Esophagus muscularis mucosa (tissue), 3 donors: ENCODE measurements at regions not wholly inside any gene's neighbourhood (a gene's known extent, or its start where the extent isn't known, plus 50 kb on each side); places are given as distances from the start of the nearest gene placed in this dataset.

ENCODE experiments used
- CTCF ChIP-seq, 3 experiments: fragments of 200-600 bp in 2 of 3; fragments of 450-650 bp in 1 of 3; sonication (generic) in 2 of 3; IDR thresholded peaks; one replicate each; pipeline ENCODE4 v1.5.1; 2017 to 2019; ENCODE audit warnings: antibody characterized with exemption in 3 of 3, mild to moderate bottlenecking in 2 of 3, moderate library complexity in 1 of 3
- POLR2A ChIP-seq: fragments of 450-650 bp; IDR thresholded peaks from one replicate; pipeline ENCODE4 v1.6.1; 2017; ENCODE audit warnings: antibody characterized with exemption, moderate library complexity, mild to moderate bottlenecking, low read depth
- POLR2AphosphoS5 ChIP-seq, 2 donors: sonication (generic); formaldehyde crosslinking; IDR thresholded peaks; one replicate each; pipeline ENCODE4 v1.6.1; 2017; ENCODE audit warnings: antibody characterized with exemption in 2 of 2

- TF ChIP-seq CTCF (IDR thresholded peaks at IDR 0.05) (no peak), POLR2AphosphoS5 (IDR thresholded peaks at IDR 0.05) (no peak), POLR2A (no peak)
These were observed 229.2 kb upstream of the INTU start for GRCh38 chr4:127403471-127404084.
